NT2/D1 (cell line): ENCODE measurements at regions not wholly inside any gene's neighbourhood (a gene's known extent, or its start where the extent isn't known, plus 50 kb on each side); places are given as distances from the start of the nearest gene placed in this dataset.

Experiments used
- DNase-seq: peaks from one replicate; pipeline ENCODE4 v3.0.0-alpha.2; 2011; ENCODE audit warnings: low read depth, low spot score
- H3K27me3 ChIP-seq: 2 replicates; pipeline ENCODE4 v1.6.0; 2011; ENCODE audit warnings: mild to moderate bottlenecking; ENCODE audit not compliant: insufficient read length, insufficient read depth
- H3K36me3 ChIP-seq: 2 replicates; pipeline ENCODE4 v1.6.1; 2011; ENCODE audit warnings: mild to moderate bottlenecking, low read length, mixed read lengths; ENCODE audit not compliant: insufficient read depth, insufficient read length
- H3K4me1 ChIP-seq: 2 replicates; pipeline ENCODE4 v1.5.1; 2011; ENCODE audit not compliant: insufficient read depth, insufficient read length
- H3K4me3 ChIP-seq: 2 replicates; pipeline ENCODE4 v1.5.1; 2011; ENCODE audit warnings: low read depth; ENCODE audit not compliant: insufficient read length
- H3K9ac ChIP-seq: 2 replicates; pipeline ENCODE4 v1.6.0; 2011; ENCODE audit warnings: low read depth; ENCODE audit not compliant: insufficient read length
- H3K9me3 ChIP-seq: 2 replicates; pipeline ENCODE4 v1.5.1; 2011; ENCODE audit warnings: mild to moderate bottlenecking, low read length; ENCODE audit not compliant: insufficient read depth
- SUZ12 ChIP-seq: IDR thresholded peaks from 2 replicates; pipeline ENCODE4 v1.6.1; 2011; ENCODE audit not compliant: insufficient read length, insufficient read depth; ENCODE audit errors: extremely low read depth
- YY1 ChIP-seq: IDR thresholded peaks from 2 replicates; pipeline ENCODE4 v1.6.1; 2011; ENCODE audit not compliant: insufficient read length, insufficient read depth
- ZNF274 ChIP-seq: IDR thresholded peaks from 2 replicates; pipeline ENCODE4 v1.6.1; 2011; ENCODE audit warnings: mild to moderate bottlenecking, low read depth, low read length

GRCh38 chr3:71966185-71966584 is 181.2 kb upstream of the PROK2 start:
- no peak overlapping the region for H3K4me3 ChIP-seq
- no peaks in the 10 kb centered on the region for H3K36me3 ChIP-seq
- no peak for TF ChIP-seq SUZ12
- no peak for TF ChIP-seq YY1
- no peak for TF ChIP-seq ZNF274
- DNase-seq = no peak
- no peaks in the 10 kb centered on the region for H3K4me1 ChIP-seq
- no peak overlapping the region for H3K9ac ChIP-seq
- peaks cover 3% of the 10 kb centered on the region for H3K27me3 ChIP-seq
- H3K9me3 ChIP-seq = peaks cover 12% of the 10 kb centered on the region; the same call in 1 of the 2 replicates

DNA sequence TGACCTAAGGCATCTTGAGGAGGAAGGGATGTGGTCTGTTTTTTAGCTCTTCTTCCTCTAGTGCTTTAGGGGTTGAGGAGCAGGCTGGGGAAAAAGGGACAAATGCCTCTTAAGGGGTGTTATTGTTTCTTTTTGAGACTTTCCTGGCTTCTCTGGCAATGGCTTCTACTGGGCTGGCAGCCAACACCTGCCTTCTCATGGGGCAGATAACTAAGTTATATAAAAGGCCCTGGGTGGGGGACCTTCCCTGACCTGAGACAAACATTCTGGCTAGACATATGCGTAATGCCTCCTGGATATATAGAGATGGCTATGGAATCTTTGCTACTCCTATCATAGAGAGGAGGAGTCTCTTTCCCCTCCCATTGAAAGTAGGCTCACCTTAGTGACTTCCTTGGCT is 179.2 kb upstream of the PROK2 start:
- peaks cover 12% of the 10 kb centered on the region; the same call in 1 of the 2 replicates for H3K9me3 ChIP-seq
- H3K27me3 ChIP-seq = peaks cover 3% of the 10 kb centered on the region
- no peak for DNase-seq
- H3K4me3 ChIP-seq = no peak overlapping the region
- H3K4me1 ChIP-seq = no peaks in the 10 kb centered on the region
- H3K36me3 ChIP-seq = no peaks in the 10 kb centered on the region
- no peak for TF ChIP-seq ZNF274
- no peak for TF ChIP-seq YY1
- no peak for TF ChIP-seq SUZ12
- no peak overlapping the region for H3K9ac ChIP-seq

DNA sequence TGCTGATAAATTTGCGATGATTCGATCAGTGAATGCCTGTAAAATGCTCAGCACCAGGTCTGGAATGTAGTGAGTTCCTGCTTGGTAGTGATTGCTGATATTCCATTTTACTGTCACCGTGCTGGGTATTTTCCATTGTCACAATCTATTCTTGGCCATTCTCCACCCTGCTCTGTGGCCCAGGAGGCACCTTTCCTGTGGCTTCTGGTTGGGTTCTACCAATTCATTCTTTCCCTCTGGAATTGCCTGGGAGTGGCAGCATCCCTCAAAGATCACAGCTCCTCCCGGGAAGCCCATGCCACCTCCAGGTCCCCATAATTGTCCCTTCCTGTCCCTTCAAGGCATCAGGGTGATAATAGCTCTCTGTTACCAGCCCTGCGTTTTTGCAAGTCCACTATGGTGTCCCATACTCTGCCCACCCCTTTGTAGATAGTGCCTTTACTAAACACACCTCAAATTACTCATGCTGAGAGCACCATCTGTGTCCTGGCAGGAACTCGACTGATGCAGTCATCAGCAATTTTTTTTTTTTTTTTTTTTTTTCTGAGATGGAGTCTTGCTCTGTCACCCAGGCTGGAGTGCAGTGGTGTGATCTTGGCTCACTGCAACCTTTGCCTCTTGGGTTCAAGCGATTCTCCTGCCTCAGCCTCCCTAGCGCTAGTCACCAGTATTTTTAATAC is 177.8 kb upstream of the PROK2 start:
- TF ChIP-seq ZNF274 (no peak), SUZ12 (no peak), YY1 (no peak)
- no peak for DNase-seq

DNA sequence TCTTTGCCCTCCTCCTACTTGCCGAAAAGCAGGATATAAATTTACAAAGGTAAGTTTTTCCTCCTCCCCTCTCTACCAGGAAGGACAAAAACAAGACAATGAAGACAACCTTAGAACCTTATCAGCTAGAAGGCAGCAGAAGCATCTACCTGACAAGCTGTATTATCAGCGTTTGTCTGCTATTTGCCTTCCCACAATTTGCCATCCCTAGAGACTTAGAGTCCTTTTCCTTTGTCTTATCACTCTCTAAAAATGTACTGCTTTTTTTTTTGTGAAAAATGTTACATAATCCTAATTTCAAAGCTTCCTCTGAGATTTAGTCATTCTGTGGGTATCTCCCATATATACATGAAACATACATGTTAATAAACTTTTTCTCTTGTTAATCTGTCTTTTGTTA is 176.9 kb upstream of the PROK2 start:
- H3K4me1 ChIP-seq = no peaks in the 10 kb centered on the region
- TF ChIP-seq YY1 (no peak), ZNF274 (no peak), SUZ12 (no peak)
- no peak overlapping the region for H3K9ac ChIP-seq
- no peaks in the 10 kb centered on the region for H3K36me3 ChIP-seq
- DNase-seq = no peak
- H3K27me3 ChIP-seq = peaks cover under 1% of the 10 kb centered on the region
- no peak overlapping the region for H3K4me3 ChIP-seq
- peaks cover 26% of the 10 kb centered on the region for H3K9me3 ChIP-seq

More for the DNA sequence above, 177.8 kb upstream of the PROK2 start:
- no peaks in the 10 kb centered on the region for H3K36me3 ChIP-seq
- H3K4me3 ChIP-seq = no peak overlapping the region
- H3K9ac ChIP-seq = no peak overlapping the region
- H3K9me3 ChIP-seq = peaks cover 22% of the 10 kb centered on the region
- no peaks in the 10 kb centered on the region for H3K4me1 ChIP-seq
- peaks cover 3% of the 10 kb centered on the region for H3K27me3 ChIP-seq

- H3K9ac ChIP-seq = no peak overlapping the region
- H3K27me3 ChIP-seq = no peaks in the 10 kb centered on the region
Observed at GRCh38 chr3:71961378-71961777, 176.4 kb upstream of the PROK2 start.

GRCh38 chr3:71958533-71958932 is 173.6 kb upstream of the PROK2 start:
- Histone ChIP-seq H3K27me3 (no peaks in the 10 kb centered on the region), H3K4me3 (no peak overlapping the region), H3K9ac (no peak overlapping the region), H3K9me3 (peaks cover 26% of the 10 kb centered on the region), H3K36me3 (no peaks in the 10 kb centered on the region), H3K4me1 (peaks cover 5% of the 10 kb centered on the region)
- DNase-seq = no peak
- TF ChIP-seq ZNF274 (no peak), YY1 (no peak), SUZ12 (no peak)

More at GRCh38 chr3:71961378-71961777, 176.4 kb upstream of the PROK2 start:
- no peak for TF ChIP-seq ZNF274
- no peak for TF ChIP-seq YY1
- no peak for TF ChIP-seq SUZ12
- Histone ChIP-seq H3K36me3 (no peaks in the 10 kb centered on the region), H3K4me1 (peaks cover 1% of the 10 kb centered on the region), H3K9me3 (peaks cover 26% of the 10 kb centered on the region), H3K4me3 (no peak overlapping the region)
- DNase-seq = no peak

- Histone ChIP-seq H3K4me3 (no peak overlapping the region), H3K4me1 (peaks cover 5% of the 10 kb centered on the region), H3K9me3 (peaks cover 19% of the 10 kb centered on the region), H3K9ac (no peak overlapping the region), H3K27me3 (no peaks in the 10 kb centered on the region), H3K36me3 (no peaks in the 10 kb centered on the region)
- no peak for DNase-seq
- TF ChIP-seq SUZ12 (no peak), ZNF274 (no peak)
Observed at GRCh38 chr3:71956716-71957115, 171.8 kb upstream of the PROK2 start.

GRCh38 chr3:71956069-71956340 is 171.1 kb upstream of the PROK2 start:
- no peaks in the 10 kb centered on the region for H3K27me3 ChIP-seq
- peak overlapping the region; percentile 37 for H3K9ac ChIP-seq
- no peak for DNase-seq
- H3K4me1 ChIP-seq = peaks cover 5% of the 10 kb centered on the region
- no peak for TF ChIP-seq SUZ12
- no peak for TF ChIP-seq ZNF274
- no peak for TF ChIP-seq YY1
- no peak overlapping the region for H3K4me3 ChIP-seq
- H3K9me3 ChIP-seq = peaks cover 14% of the 10 kb centered on the region; the same call in 1 of the 2 replicates
- no peaks in the 10 kb centered on the region for H3K36me3 ChIP-seq
